ENCODE measurements at regions not wholly inside any gene's neighbourhood (a gene's known extent, or its start where the extent isn't known, plus 50 kb on each side); places are given as distances from the start of the nearest gene placed in this dataset.

DNA sequence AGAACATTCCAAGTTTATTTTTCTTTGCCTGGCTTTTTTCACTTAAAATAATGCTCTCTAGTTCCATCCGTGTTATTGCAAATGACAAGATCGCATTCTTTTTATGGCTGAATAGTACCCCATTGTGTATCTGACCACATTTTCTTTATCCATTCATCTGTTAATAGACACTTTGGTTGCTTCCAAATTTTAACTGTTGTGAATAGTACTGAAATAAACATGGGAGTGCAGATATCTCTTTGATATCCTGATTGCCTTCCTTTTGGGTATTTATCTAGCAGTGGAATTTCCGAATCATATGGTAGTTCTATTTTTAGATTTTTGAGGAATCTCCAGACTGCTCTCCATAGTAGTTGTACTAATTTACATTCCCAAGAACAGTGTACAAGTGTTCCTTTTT is 230.5 kb downstream of the FIGN start:
- Mint-ChIP-seq H3K36me3 (no peaks in the 10 kb centered on the region), H3K4me1 (no peaks in the 10 kb centered on the region), H3K27ac (no peak overlapping the region), H3K27me3 (ENCODE audit: low read depth in 3 of 3) (no peaks in the 10 kb centered on the region), H3K9me3 (peaks cover 2 to 16% (median 7%) of the 10 kb centered on the region in 7 donors), H3K4me3 (no peak overlapping the region)
- WGBS (ENCODE audit: insufficient coverage): 100% methylated on average over 2 of the region's 3 CpGs
- Histone ChIP-seq H3K9me3 (replicated peaks in 1 of 2; ENCODE audit: control insufficient read depth in 1 of 2, insufficient read depth in 1 of 2, low read length in 2 of 2) (no peaks in the 10 kb centered on the region), H3K9ac (ENCODE audit: insufficient read depth, low read length, poor library complexity, severe bottlenecking) (no peak overlapping the region), H3K27ac (ENCODE audit: low read depth in 1 of 2, low read length in 2 of 2) (no peak overlapping the region), H3K36me3 (replicated peaks in 1 of 2; ENCODE audit: control insufficient read depth in 1 of 2, insufficient read depth in 2 of 2, low read length in 2 of 2) (no peaks in the 10 kb centered on the region), H3K4me2 (replicated peaks; ENCODE audit: extremely low read depth, low read length, poor library complexity, severe bottlenecking) (no peak overlapping the region), H3K4me1 (ENCODE audit: control insufficient read depth in 1 of 2, insufficient read depth in 2 of 2, low read length in 2 of 2) (no peaks in the 10 kb centered on the region), H3K79me2 (ENCODE audit: insufficient read depth, low read length) (no peaks in the 10 kb centered on the region), H3K4me3 (replicated peaks in 1 of 3; ENCODE audit: low read depth in 2 of 3, low read length in 3 of 3) (no peak overlapping the region), H3K27me3 (ENCODE audit: control insufficient read depth in 2 of 2, insufficient read depth in 2 of 2, low read length in 2 of 2) (no peaks in the 10 kb centered on the region), H2AFZ (ENCODE audit: insufficient read depth, low read depth, low read length, poor library complexity, severe bottlenecking) (no peak overlapping the region), H4K20me1 (ENCODE audit: insufficient read depth, low read length) (no peaks in the 10 kb centered on the region)
- intact Hi-C loops (cut with micrococcal nuclease): no loop called here
- DNase-seq: no peak
- no peak for TF ChIP-seq CTCF (IDR thresholded peaks at IDR 0.05)

DNA sequence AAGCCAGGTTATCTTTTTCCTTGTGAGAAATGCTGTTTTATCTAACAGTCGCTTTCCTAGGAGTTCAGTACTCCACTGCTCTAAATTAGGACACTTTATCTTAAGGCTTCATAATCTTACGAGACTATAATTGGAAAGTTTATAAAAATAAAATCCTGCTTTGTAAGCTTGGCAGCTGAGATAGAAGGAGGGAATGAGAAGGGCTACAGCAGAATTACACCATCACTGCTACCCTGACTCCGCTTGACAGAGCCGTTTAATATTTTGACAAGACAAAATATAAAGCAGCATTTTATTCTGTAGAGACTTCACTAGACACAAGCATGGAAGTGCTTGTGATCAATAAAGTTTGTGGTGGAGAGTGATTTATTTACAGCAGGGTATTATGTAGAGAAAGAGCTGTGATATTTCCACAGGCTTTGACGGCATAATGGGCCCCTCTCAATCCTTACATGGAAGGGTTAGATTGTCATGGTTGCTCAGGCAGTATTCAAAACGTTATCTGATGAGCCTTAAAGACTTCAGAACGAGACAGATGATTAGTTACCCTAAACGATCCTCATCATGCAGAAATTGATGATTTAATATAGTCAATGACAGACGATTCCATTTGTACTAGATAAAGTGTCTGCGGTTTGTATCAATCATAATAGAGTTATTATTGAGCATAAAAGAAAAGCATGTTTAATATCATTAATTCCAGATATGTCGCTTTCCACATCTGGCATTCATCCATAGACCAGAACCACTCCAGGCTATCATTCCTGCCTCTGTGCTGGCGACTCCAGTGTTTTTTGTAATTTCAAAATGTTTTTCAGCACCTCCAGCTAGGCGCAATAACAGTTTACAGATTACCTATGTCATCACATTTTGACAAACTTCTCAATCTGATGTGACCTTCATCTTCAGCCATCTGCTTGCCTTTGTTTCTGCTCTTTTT is 242.2 kb downstream of the FIGN start:
- H3K27me3 ChIP-seq (ENCODE audit: control insufficient read depth in 2 of 2, insufficient read depth in 2 of 2, low read length in 2 of 2): no peaks in the 10 kb centered on the region
- Mint-ChIP-seq H3K4me3 (no peak overlapping the region), H3K27me3 (ENCODE audit: low read depth in 3 of 3) (peaks cover 0 to 3% (median 0%) of the 10 kb centered on the region in 3 donors), H3K36me3 (no peaks in the 10 kb centered on the region), H3K9me3 (peaks cover 3 to 21% (median 11%) of the 10 kb centered on the region in 7 donors), H3K4me1 (no peaks in the 10 kb centered on the region), H3K27ac (no peak overlapping the region)
- H4K20me1 ChIP-seq (ENCODE audit: insufficient read depth, low read length): no peaks in the 10 kb centered on the region
- 74% methylated on average over 4 of the region's 13 CpGs for WGBS (ENCODE audit: insufficient coverage)
- H3K4me2 ChIP-seq (replicated peaks; ENCODE audit: extremely low read depth, low read length, poor library complexity, severe bottlenecking): no peak overlapping the region
- H3K9ac ChIP-seq (ENCODE audit: insufficient read depth, low read length, poor library complexity, severe bottlenecking): no peak overlapping the region
- H3K27ac ChIP-seq (ENCODE audit: low read depth in 1 of 2, low read length in 2 of 2): no peak overlapping the region
- H3K36me3 ChIP-seq (replicated peaks in 1 of 2; ENCODE audit: control insufficient read depth in 1 of 2, insufficient read depth in 2 of 2, low read length in 2 of 2): no peaks in the 10 kb centered on the region
- TF ChIP-seq CTCF (IDR thresholded peaks at IDR 0.05): no peak
- intact Hi-C loops (cut with micrococcal nuclease): no loop called here
- no peak overlapping the region for H3K4me3 ChIP-seq (replicated peaks in 1 of 3; ENCODE audit: low read depth in 2 of 3, low read length in 3 of 3)
- H3K4me1 ChIP-seq (ENCODE audit: control insufficient read depth in 1 of 2, insufficient read depth in 2 of 2, low read length in 2 of 2): no peaks in the 10 kb centered on the region
- H2AFZ ChIP-seq (ENCODE audit: insufficient read depth, low read depth, low read length, poor library complexity, severe bottlenecking): no peak overlapping the region
- H3K79me2 ChIP-seq (ENCODE audit: insufficient read depth, low read length): no peaks in the 10 kb centered on the region
- DNase-seq: no peak
- peaks cover 7 to 12% of the 10 kb centered on the region in 2 donors for H3K9me3 ChIP-seq (replicated peaks in 1 of 2; ENCODE audit: control insufficient read depth in 1 of 2, insufficient read depth in 1 of 2, low read length in 2 of 2)

Measured in CD14-positive monocyte (primary cell).